Heart left ventricle (tissue), 16 donors: ENCODE measurements at regions not wholly inside any gene's neighbourhood (a gene's known extent, or its start where the extent isn't known, plus 50 kb on each side); places are given as distances from the start of the nearest gene placed in this dataset.

Experiments
- ATAC-seq, 4 donors: fragments of 200-7000 bp; cut with Tn5 transposase; one replicate each; pipeline ENCODE4 v1.9.1; 2020 to 2022; ENCODE audit warnings: moderate library complexity in 4 of 4, mild to moderate bottlenecking in 3 of 4, moderate number of reproducible peaks in 1 of 4
- DNase-seq, 5 donors: peaks; one replicate each; pipeline ENCODE4 v3.0.0-alpha.2; 2020
- H3K27ac ChIP-seq, 12 donors: fragments of 200-600 bp; sonication (generic) in 4 of 12; one replicate each; pipeline versions ENCODE4 v1.5.0 to v1.8.0; 2016 to 2022; ENCODE audit warnings: mild to moderate bottlenecking in 2 of 12
- H3K27me3 ChIP-seq, 9 donors: fragments of 200-600 bp; sonication (generic) in 2 of 9; one replicate each; pipeline versions ENCODE4 v1.5.1 to v1.8.0; 2016 to 2022; ENCODE audit warnings: mild to moderate bottlenecking in 3 of 9
- H3K36me3 ChIP-seq, 9 donors: fragments of 200-600 bp; sonication (generic) in 2 of 9; one replicate each; pipeline versions ENCODE4 v1.5.0 to v1.8.0; 2018 to 2022; ENCODE audit warnings: mild to moderate bottlenecking in 2 of 9
- H3K4me1 ChIP-seq, 12 donors: fragments of 200-600 bp; sonication (generic) in 4 of 12; one replicate each; pipeline versions ENCODE4 v1.5.0 to v1.8.0; 2016 to 2022; ENCODE audit warnings: mild to moderate bottlenecking in 3 of 12
- H3K4me3 ChIP-seq, 12 donors: fragments of 200-600 bp; sonication (generic) in 4 of 12; one replicate each; pipeline versions ENCODE4 v1.5.0 to v1.8.0; 2017 to 2022; ENCODE audit warnings: mild to moderate bottlenecking in 9 of 12, moderate library complexity in 4 of 12
- H3K9me3 ChIP-seq, 12 donors: fragments of 200-600 bp; sonication (generic) in 4 of 12; one replicate each; pipeline versions ENCODE4 v1.5.0 to v1.8.0; 2016 to 2022; ENCODE audit warnings: mild to moderate bottlenecking in 1 of 12
- POLR2A ChIP-seq, 2 donors: fragments of 450-650 bp; IDR thresholded peaks; one replicate each; pipeline ENCODE4 v1.6.1; 2017; ENCODE audit warnings: antibody characterized with exemption in 2 of 2, mild to moderate bottlenecking in 2 of 2, moderate library complexity in 2 of 2
- WGBS, 4 donors: extraction: QIAGEN DNeasy Blood & Tissue Kit in 2 of 4; methylation state at CpG; one replicate each; pipeline versions ENCODE4 v1.1.5 to v1.1.7; 2013 to 2018; 5-methylcytosine and 5-hydroxymethylcytosine counted together
- intact Hi-C, 10 donors: fragments of 100-400 bp; cut with DNase I; formaldehyde crosslinking; loops; one replicate each; pipeline versions ENCODE4 v1.11.1 to v1.14.2; 2022
- TF ChIP-seq, protein P1 (sequence below), 12 donors: fragments of 200-600 bp; sonication (generic) in 4 of 12; IDR thresholded peaks; one replicate each; pipeline versions ENCODE4 v1.5.0 to v1.8.0; 2018 to 2022; ENCODE audit warnings: antibody characterized with exemption in 12 of 12, mild to moderate bottlenecking in 5 of 12
- donor health status: ischemic (EF 13 %, LVEDD 7.1; RV severe dilation, severe dysfunction).
- donor health status: healthy with polysubstance abuse.
- donor health status: DM: no; HTN: yes; CAD: no.
- donor health status: DM: no; HTN: no; CAD: no.
- donor health status: ischemic (EF 25% LVEDD 6.9; RV normal size, moderate dysfunction).
- donor health status: ischemic (EF 25% LVEDD 5.7; RV mildly dilated, moderate dysfunction).
- donor health status: healthy.
- donor health status: DM: yes; HTN: yes; CAD: no.
- donor health status: ischemic (EF 35%, LVEDD 5.7; RV mildly dilated, moderate dysfunction).
- donor health status: nonischemic (EF 11% LVEDD 7.7; RV severe dilation, severe dysfunction).
- donor health status: DM: yes; HTN: yes; CAD: no.
- donor health status: PGD.
- donor health status: ischemic (EF 29% LVEDD 5.4; RV normal size, mild dysfunction).
- donor health status: nonischemic (EF 23%, LVEDD 6.1; RV moderate dilation, normal function).

GRCh38 chr18:2381539-2381938 is 189.8 kb downstream of the METTL4 start:
- Histone ChIP-seq H3K4me1 (no peaks in the 10 kb centered on the region), H3K27ac (no peak overlapping the region), H3K27me3 (peaks cover 0 to 2% (median 0%) of the 10 kb centered on the region in 9 donors), H3K4me3 (no peak overlapping the region), H3K9me3 (peaks cover 0 to 6% (median under 1%) of the 10 kb centered on the region in 12 donors), H3K36me3 (no peaks in the 10 kb centered on the region)
- intact Hi-C loops = no loop called here
- ATAC-seq = no peak
- 83 to 91% (median 87%) methylated on average over 2 of the region's 2 CpGs for WGBS, 4 donors
- no peak for DNase-seq
- TF ChIP-seq, protein P1, sequence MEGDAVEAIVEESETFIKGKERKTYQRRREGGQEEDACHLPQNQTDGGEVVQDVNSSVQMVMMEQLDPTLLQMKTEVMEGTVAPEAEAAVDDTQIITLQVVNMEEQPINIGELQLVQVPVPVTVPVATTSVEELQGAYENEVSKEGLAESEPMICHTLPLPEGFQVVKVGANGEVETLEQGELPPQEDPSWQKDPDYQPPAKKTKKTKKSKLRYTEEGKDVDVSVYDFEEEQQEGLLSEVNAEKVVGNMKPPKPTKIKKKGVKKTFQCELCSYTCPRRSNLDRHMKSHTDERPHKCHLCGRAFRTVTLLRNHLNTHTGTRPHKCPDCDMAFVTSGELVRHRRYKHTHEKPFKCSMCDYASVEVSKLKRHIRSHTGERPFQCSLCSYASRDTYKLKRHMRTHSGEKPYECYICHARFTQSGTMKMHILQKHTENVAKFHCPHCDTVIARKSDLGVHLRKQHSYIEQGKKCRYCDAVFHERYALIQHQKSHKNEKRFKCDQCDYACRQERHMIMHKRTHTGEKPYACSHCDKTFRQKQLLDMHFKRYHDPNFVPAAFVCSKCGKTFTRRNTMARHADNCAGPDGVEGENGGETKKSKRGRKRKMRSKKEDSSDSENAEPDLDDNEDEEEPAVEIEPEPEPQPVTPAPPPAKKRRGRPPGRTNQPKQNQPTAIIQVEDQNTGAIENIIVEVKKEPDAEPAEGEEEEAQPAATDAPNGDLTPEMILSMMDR (IDR thresholded peaks at IDR 0.05) = no peak
- TF ChIP-seq POLR2A (IDR thresholded peaks at IDR 0.05) = no peak

DNA sequence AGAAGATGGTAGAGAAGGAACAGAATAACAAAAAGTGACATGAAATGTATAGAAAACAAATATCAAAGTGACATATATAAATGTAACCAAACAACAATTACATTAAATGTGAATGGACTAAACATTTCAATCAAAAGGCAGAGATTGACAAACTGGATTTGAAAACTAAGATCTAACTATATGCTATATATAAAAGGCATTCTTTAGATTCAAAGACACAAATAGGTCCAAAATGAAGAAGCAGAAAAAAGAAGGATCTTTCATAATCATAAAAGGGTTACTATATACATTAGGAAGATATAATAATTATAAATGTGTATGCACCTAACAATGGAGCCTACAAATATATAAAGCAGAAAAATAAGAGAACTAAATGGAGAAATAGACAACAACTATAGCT is 183.7 kb downstream of the METTL4 start:
- H3K9me3 ChIP-seq = peaks cover 0 to 20% (median 9%) of the 10 kb centered on the region in 12 donors
- H3K4me1 ChIP-seq = no peaks in the 10 kb centered on the region
- TF ChIP-seq, protein P1 (IDR thresholded peaks at IDR 0.05) = no peak
- no peak for TF ChIP-seq POLR2A (IDR thresholded peaks at IDR 0.05)
- no peak overlapping the region for H3K27ac ChIP-seq
- H3K36me3 ChIP-seq = no peaks in the 10 kb centered on the region
- H3K27me3 ChIP-seq = no peaks in the 10 kb centered on the region
- no peak overlapping the region for H3K4me3 ChIP-seq
- ATAC-seq (no peak), DNase-seq (no peak)
- intact Hi-C loops = no loop called here

- DNase-seq = no peak
- Histone ChIP-seq H3K36me3 (no peaks in the 10 kb centered on the region), H3K9me3 (peaks cover 0 to 20% (median 9%) of the 10 kb centered on the region in 12 donors), H3K27ac (no peak overlapping the region), H3K4me1 (no peaks in the 10 kb centered on the region), H3K27me3 (no peaks in the 10 kb centered on the region), H3K4me3 (no peak overlapping the region)
- WGBS, 4 donors = 43 to 58% (median 46%) methylated on average over 1 of the region's 1 CpG
- ATAC-seq = no peak
- intact Hi-C loops = no loop called here
- no peak for TF ChIP-seq POLR2A (IDR thresholded peaks at IDR 0.05)
- TF ChIP-seq, protein P1 (IDR thresholded peaks at IDR 0.05) = no peak
These were observed 181.1 kb downstream of the METTL4 start for GRCh38 chr18:2390158-2390557.

- 75 to 91% (median 85%) methylated on average over 6 of the region's 6 CpGs for WGBS, 4 donors
- no peak for ATAC-seq
- H3K4me1 ChIP-seq = no peaks in the 10 kb centered on the region
- intact Hi-C loops = no loop called here
- TF ChIP-seq, protein P1 (IDR thresholded peaks at IDR 0.05) = no peak
- TF ChIP-seq POLR2A (IDR thresholded peaks at IDR 0.05) = no peak
- H3K36me3 ChIP-seq = no peaks in the 10 kb centered on the region
- no peak for DNase-seq
- no peaks in the 10 kb centered on the region for H3K27me3 ChIP-seq
- no peak overlapping the region for H3K4me3 ChIP-seq
- H3K27ac ChIP-seq = no peak overlapping the region
- peaks cover 0 to 19% (median 9%) of the 10 kb centered on the region in 12 donors for H3K9me3 ChIP-seq
These were observed 179.8 kb downstream of the METTL4 start for GRCh38 chr18:2391470-2391869.
